HCT116 (cell line): ENCODE measurements at regions not wholly inside any gene's neighbourhood (a gene's known extent, or its start where the extent isn't known, plus 50 kb on each side); places are given as distances from the start of the nearest gene placed in this dataset.
A peak's percentile ranks its signal among the peaks of the same experiment; 100 is the strongest.

ENCODE experiments used
- EZH2 ChIP-seq: fragments of 200-600 bp; sonication (generic); IDR thresholded peaks from 2 replicates; pipeline ENCODE4 v1.6.1; 2017; ENCODE audit warnings: antibody characterized with exemption, mixed run types
- EZH2phosphoT487 ChIP-seq: fragments of 200-600 bp; IDR thresholded peaks from 2 replicates; pipeline ENCODE4 v1.6.1; 2018; ENCODE audit warnings: antibody characterized with exemption, borderline replicate concordance
- JUND ChIP-seq: IDR thresholded peaks from 2 replicates; pipeline ENCODE4 v1.6.1; 2012
- POLR2A ChIP-seq: IDR thresholded peaks from 2 replicates; pipeline ENCODE4 v1.7.0; 2011; ENCODE audit warnings: borderline replicate concordance; ENCODE audit not compliant: insufficient read depth, insufficient read length; ENCODE audit errors: extremely low read depth
- POLR2AphosphoS5 ChIP-seq: IDR thresholded peaks from 2 replicates; pipeline ENCODE4 v1.6.1; 2011; ENCODE audit warnings: mild to moderate bottlenecking, low read depth, low read length, moderate library complexity
- RAD21 ChIP-seq: IDR thresholded peaks from 2 replicates; pipeline ENCODE4 v1.6.1; 2012; ENCODE audit warnings: low read depth, mild to moderate bottlenecking
- SIN3A ChIP-seq: IDR thresholded peaks from 2 replicates; pipeline ENCODE4 v1.6.1; 2012; ENCODE audit warnings: low read depth
- SP1 ChIP-seq: IDR thresholded peaks from 2 replicates; pipeline ENCODE4 v1.6.1; 2012; ENCODE audit warnings: low read depth
- SRF ChIP-seq: IDR thresholded peaks from 2 replicates; pipeline ENCODE4 v1.6.1; 2012; ENCODE audit warnings: low read depth
- TCF7L2 ChIP-seq: IDR thresholded peaks from 2 replicates; pipeline ENCODE4 v1.7.0; 2011; ENCODE audit warnings: borderline replicate concordance, inconsistent platforms; ENCODE audit not compliant: insufficient read depth, insufficient read length; ENCODE audit errors: extremely low read depth
- YY1 ChIP-seq: IDR thresholded peaks from 2 replicates; pipeline ENCODE4 v1.6.1; 2011; ENCODE audit warnings: low read length, low read depth, moderate library complexity, mild to moderate bottlenecking; ENCODE audit not compliant: insufficient replicate concordance; ENCODE audit errors: extremely low read depth
- TF ChIP-seq, protein P1 (sequence below), 3 experiments: fragments of 200-600 bp in 1 of 3; sonication (generic) in 1 of 3; IDR thresholded peaks in 2 of 3; conservative IDR thresholded peaks in 1 of 3; 2 replicates each; pipeline ENCODE4 v1.5.1; 2012 to 2017; ENCODE audit warnings: low read depth in 2 of 3, low read length in 2 of 3, antibody characterized with exemption in 1 of 3, borderline replicate concordance in 1 of 3, control low read depth in 1 of 3, mild to moderate bottlenecking in 1 of 3, mixed read lengths in 1 of 3, mixed run types in 1 of 3, moderate library complexity in 1 of 3; ENCODE audit not compliant: insufficient read depth in 1 of 3
- TF ChIP-seq, protein P2 (sequence below): IDR thresholded peaks from 2 replicates; pipeline ENCODE4 v1.6.1; 2011; ENCODE audit warnings: mild to moderate bottlenecking, low read length, moderate library complexity; ENCODE audit not compliant: insufficient replicate concordance; ENCODE audit errors: extremely low read depth
- TF ChIP-seq, protein P3 (sequence below): IDR thresholded peaks from 2 replicates; pipeline ENCODE4 v1.6.1; 2012; ENCODE audit warnings: low read depth

DNA sequence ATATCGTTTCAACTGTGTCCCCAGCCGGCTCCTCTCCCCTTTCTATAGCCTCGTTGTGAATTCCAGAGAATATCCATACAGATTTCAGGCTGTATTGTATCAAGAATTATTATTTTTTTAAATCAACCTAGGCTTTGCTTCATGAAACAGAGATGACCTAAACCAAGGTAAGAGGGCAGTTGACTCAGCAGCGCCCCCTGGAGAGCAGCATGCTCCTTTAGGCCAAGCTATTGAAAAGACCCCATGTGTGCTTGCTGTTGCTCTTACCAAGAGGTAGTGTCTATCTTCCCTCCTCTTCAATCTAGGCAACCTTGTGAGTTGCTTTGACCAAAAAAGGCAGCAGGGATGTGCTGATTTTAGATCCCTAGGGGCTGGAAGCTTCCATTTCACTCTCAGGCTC, 426.7 kb upstream of the SMIM21 start:
- TF ChIP-seq, protein P1, sequence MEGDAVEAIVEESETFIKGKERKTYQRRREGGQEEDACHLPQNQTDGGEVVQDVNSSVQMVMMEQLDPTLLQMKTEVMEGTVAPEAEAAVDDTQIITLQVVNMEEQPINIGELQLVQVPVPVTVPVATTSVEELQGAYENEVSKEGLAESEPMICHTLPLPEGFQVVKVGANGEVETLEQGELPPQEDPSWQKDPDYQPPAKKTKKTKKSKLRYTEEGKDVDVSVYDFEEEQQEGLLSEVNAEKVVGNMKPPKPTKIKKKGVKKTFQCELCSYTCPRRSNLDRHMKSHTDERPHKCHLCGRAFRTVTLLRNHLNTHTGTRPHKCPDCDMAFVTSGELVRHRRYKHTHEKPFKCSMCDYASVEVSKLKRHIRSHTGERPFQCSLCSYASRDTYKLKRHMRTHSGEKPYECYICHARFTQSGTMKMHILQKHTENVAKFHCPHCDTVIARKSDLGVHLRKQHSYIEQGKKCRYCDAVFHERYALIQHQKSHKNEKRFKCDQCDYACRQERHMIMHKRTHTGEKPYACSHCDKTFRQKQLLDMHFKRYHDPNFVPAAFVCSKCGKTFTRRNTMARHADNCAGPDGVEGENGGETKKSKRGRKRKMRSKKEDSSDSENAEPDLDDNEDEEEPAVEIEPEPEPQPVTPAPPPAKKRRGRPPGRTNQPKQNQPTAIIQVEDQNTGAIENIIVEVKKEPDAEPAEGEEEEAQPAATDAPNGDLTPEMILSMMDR (IDR thresholded peaks at IDR 0.05 in 2 of 3, conservative IDR thresholded peaks at IDR 0.05 in 1 of 3; ENCODE audit: borderline replicate concordance in 1 of 3, insufficient read depth in 1 of 3, low read depth in 2 of 3, low read length in 2 of 3) = peak; percentile 29 to 82 (median 78); a peak in 5 of 6 replicates
- TF ChIP-seq POLR2A (no peak), SP1 (no peak), EZH2 (no peak), SRF (no peak), RAD21 (peak; percentile 29; the same call in 1 of the 2 replicates), JUND (no peak), SIN3A (no peak), TCF7L2 (no peak), POLR2AphosphoS5 (no peak), EZH2phosphoT487 (no peak), YY1 (no peak)
- TF ChIP-seq, protein P2, sequence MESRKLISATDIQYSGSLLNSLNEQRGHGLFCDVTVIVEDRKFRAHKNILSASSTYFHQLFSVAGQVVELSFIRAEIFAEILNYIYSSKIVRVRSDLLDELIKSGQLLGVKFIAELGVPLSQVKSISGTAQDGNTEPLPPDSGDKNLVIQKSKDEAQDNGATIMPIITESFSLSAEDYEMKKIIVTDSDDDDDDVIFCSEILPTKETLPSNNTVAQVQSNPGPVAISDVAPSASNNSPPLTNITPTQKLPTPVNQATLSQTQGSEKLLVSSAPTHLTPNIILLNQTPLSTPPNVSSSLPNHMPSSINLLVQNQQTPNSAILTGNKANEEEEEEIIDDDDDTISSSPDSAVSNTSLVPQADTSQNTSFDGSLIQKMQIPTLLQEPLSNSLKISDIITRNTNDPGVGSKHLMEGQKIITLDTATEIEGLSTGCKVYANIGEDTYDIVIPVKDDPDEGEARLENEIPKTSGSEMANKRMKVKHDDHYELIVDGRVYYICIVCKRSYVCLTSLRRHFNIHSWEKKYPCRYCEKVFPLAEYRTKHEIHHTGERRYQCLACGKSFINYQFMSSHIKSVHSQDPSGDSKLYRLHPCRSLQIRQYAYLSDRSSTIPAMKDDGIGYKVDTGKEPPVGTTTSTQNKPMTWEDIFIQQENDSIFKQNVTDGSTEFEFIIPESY = no peak
- TF ChIP-seq, protein P3, sequence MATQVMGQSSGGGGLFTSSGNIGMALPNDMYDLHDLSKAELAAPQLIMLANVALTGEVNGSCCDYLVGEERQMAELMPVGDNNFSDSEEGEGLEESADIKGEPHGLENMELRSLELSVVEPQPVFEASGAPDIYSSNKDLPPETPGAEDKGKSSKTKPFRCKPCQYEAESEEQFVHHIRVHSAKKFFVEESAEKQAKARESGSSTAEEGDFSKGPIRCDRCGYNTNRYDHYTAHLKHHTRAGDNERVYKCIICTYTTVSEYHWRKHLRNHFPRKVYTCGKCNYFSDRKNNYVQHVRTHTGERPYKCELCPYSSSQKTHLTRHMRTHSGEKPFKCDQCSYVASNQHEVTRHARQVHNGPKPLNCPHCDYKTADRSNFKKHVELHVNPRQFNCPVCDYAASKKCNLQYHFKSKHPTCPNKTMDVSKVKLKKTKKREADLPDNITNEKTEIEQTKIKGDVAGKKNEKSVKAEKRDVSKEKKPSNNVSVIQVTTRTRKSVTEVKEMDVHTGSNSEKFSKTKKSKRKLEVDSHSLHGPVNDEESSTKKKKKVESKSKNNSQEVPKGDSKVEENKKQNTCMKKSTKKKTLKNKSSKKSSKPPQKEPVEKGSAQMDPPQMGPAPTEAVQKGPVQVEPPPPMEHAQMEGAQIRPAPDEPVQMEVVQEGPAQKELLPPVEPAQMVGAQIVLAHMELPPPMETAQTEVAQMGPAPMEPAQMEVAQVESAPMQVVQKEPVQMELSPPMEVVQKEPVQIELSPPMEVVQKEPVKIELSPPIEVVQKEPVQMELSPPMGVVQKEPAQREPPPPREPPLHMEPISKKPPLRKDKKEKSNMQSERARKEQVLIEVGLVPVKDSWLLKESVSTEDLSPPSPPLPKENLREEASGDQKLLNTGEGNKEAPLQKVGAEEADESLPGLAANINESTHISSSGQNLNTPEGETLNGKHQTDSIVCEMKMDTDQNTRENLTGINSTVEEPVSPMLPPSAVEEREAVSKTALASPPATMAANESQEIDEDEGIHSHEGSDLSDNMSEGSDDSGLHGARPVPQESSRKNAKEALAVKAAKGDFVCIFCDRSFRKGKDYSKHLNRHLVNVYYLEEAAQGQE = no peak
